Ramos (cell line): ENCODE measurements at regions not wholly inside any gene's neighbourhood (a gene's known extent, or its start where the extent isn't known, plus 50 kb on each side); places are given as distances from the start of the nearest gene placed in this dataset.
"Not testable (repeated sequence)": the region's sequence is repeated elsewhere in the genome, so short reads cannot be mapped to it uniquely, and the experiment has no call there.

ENCODE experiments used
- in situ Hi-C: fragments of 300-500 bp; cut with MboI; formaldehyde crosslinking; loops from one replicate; pipeline ENCODE4 v1.14.3; 2022; ENCODE audit warnings: low sequenced_read_pairs; ENCODE audit not compliant: unreplicated experiment

DNA sequence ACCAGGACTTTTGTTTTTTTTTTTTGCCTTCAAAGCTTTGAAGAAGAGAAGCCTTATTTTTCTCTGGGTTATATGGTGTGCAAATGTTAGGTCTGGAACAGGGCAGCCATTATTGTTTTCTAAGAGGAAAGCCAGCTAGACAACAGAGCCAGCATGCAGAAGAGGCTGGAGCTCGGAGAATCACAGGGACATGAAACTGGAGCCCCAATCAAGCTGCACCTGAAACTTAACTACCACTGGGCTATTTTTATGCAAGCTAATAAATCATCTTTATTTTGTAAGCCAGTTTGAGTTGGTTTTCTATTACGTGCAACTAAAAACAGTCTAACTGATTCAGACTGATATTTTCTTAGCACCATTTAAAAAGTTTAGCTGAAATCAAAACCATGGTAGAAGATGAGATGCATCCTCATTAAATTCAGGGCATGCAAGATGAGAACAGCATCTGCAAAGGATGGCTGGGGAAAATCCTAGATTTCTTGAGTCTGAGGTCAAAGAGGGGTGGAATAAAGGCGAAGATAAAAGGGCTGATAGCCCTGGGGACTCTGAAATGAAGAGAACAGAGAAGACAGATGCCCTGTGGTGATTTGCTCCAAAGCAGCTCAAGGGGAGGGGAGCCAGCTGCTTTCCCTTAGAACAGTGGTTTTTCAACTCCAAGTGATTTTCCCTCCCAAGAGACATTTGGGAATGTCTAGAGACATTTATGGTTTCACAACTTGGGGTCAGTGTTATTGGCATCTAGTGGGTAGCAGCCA is 177.1 kb upstream of the WSCD1 start:
- in situ Hi-C loops: no loop called here

DNA sequence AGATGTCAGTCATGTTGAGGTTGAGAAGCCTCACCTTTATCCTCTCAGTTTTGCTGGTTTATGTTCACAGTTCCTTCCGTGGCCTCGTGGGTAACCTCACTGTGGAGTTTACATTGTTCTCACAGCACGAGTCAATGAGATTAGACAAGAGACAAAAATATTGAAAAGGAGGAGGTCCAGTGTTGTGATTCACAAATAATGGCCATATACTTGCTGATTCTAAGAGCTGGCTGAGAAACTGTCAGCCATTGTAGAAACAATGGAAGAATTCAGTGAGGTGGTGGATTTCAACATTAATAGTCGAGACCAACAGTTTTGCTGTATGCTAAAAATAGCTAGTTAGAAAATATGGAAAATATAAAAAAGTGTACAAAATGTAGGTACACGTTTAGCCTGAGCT is 176.4 kb upstream of the WSCD1 start:
- in situ Hi-C loops: no loop called here

DNA sequence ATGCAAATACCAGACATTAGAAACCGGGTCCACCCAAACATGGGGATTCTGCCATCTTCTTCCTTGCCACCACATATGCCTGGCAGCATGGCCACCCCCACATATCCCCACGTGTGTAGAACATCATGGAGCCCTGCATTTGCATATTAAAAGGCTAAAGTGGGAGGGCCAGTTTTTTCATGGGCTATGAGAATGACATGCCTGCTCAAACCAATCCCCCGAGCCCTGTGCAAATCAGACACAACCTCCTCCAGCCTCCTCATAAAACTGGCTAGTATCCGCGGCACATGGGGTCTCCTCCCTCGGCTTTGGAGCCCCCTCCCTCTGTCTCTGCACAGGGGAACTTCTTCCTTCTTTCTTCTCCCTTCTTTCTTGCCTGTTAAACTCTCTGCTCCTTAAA is 174.9 kb upstream of the WSCD1 start:
- in situ Hi-C loops: no loop called here

DNA sequence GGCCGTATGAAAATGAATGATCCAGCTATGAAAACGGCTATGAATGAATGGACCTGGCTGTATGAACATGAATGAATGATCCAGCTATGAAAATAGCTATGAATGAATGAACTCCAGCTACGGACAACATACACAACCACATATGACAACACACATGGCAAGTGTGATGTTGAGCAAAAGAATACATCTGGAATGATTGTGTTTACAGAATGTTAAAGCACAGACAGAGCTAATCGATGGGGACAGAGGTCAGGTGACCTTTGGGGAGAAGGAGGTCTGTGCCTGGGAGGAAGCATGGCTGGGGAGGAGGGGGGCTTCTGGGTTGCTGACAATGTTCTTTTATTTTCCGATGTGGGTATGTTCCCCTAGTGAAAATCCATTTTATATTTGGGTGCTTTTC is 174.0 kb upstream of the WSCD1 start:
- in situ Hi-C loops: no loop called here

DNA sequence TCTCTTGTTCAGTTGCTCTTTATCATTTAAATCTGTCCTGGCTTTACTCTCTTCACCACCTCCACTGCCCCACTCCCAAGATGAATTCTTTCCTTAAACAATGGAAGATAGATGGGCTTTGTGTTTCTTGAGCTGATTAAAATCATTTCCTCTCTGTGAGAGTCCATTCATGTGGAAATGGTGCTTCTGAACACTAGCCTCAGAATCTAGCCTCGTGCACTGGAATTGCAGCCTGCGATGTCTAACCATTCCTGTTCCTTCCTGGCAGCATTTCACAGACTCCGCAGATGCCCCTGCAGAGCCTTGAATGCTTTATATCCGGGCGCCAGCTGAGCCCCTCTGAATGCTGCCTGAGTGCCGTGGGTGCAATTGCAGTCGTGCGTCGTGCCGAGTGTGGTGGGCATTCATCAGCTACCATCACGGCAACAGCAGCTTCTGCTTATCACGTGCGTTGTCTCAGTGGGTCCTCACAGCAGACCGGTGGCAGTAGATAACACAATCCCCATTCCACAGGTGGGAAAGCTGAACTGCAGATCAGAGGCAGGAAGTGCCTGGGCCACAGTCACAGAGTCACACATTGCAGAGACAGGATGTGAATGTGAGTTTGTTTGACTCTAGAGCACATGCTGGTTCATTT is 172.8 kb upstream of the WSCD1 start:
- in situ Hi-C loops: no loop called here

DNA sequence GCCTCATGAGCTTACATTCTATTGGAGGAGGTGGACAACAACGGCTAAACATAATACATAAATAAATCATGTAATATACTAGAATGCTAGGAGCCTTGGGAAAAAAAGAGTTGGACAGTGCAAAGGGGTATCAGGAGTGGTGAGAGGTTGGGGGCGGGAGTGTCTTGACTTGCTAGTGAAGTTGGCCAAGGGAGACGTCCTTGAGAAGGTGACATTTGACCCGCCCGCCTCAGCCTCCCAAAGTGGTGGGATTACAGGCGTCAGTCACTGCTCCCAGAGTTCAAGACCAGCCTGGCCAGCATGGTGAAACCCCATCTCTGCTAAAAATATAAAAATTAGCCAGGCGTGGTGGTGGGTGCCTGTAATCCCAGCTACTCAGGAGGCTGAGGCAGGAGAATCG is 172.2 kb upstream of the WSCD1 start:
- in situ Hi-C loops: not testable (repeated sequence)

DNA sequence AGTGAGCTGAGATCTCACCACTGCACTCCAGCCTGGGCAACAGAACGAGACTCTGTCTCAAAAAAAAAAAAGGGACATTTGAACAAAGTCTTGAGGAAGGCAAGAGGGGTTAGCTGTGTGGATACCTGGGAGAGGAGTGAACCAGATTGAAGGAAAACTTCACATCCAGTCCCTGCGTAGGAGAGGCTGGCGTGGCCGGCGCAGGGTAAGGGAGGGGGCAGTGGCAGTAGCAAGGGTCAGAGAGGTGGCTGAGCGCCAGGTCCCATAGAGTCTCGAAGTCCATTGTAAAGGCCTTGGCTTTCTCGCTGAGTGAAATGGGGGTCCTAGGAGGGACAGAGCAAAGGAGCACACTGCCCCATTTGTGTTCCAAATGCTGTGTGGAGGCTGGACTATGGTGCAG is 171.8 kb upstream of the WSCD1 start:
- in situ Hi-C loops: no loop called here

DNA sequence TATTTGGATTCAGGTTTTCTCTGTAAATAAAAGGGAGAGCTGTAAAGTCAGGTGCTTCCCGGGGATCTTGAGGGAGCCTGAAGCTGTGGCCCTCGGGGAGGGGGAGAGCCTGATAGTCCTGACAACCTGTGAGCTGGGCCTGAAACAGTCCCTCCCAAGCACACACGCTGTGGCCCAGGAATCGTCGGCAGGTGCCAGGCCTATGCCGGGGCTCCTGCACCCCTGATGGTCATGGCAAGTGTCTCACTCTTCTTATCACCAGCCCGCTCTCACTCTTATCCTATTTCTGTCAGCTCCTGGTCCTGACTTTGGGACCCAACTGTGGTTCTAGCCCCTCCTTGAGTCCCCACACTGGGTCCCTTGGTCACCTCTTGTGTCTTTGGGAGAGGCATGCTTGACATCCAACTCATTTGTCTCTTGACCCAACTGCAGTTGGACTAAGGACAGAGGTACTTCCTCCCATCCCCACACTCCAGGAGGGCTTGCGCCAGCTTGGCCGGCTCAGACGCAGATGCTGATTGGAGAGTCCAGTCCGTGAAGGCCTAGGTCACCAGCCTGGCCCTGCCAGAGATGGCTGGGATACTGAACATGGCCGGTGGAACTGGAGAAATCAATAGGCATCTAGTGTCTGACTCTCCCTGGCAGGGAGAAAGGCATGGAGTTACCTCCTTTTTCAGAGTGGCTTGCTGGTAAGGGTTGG is 170.5 kb upstream of the WSCD1 start:
- in situ Hi-C loops: no loop called here

DNA sequence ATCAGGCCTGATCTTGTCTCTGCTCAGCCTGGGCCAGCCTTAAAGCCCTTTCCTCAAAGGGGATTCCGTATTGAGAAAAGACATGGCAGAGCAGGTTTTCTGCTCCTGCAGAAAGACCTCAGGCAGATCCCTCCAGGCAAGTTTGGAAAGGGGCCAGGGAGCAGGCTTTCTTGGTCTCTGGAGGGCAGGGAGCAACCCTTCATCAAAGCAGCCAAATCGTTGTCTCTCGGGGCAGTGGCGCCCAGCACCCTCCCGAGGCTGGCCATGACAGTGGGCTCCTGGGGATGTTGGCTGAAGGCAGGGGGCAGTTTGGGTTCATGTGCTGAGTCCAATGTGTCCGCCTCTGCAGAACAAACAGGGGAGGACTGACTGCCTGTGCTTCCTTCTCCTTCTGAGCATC is 168.4 kb upstream of the WSCD1 start:
- in situ Hi-C loops: no loop called here

DNA sequence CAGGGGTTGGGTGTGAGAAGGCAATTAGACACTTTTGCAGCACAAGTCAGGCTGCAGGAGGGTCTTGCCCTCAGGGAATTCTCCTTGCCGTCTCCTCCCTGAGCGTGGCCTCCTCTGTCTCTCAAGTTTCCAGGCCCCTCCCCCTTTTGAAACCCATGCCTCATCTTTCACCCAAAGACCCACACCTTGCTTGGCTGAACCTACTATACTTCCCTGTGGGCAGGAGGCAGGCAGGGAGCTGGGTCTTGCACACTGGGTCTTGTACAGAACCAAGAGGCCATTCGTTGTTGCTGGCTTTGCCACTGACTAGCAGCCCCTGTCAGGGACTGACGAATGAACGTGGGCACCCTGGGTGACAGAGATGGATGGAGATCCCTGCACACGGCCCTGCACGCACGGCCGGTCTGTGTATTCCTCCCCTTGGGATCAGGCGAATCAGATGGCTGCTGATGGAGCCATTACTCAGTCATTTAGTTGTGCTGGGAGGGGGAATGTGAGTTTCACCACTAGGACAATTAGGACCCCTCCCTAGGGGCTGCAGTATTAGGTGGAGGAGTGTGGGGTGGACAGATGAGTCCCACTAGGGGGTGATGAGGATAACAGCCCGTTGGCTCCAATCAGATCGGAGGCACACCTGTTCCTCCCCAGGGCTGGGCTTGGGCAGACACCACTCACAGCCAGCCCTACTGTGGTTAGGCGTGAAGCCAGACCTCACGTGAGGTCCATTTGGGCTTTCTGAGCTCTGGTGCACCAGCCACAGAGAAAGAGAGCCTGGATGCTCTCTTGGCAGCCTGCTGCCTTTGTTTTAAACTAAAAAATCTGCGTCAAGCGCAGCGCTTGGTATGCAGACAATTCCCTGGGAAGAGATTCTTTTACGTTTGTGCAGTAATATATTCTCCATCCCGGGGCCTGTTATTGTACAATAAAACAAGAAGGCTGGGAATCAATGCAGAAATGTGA is 167.7 kb upstream of the WSCD1 start:
- in situ Hi-C loops: no loop called here

DNA sequence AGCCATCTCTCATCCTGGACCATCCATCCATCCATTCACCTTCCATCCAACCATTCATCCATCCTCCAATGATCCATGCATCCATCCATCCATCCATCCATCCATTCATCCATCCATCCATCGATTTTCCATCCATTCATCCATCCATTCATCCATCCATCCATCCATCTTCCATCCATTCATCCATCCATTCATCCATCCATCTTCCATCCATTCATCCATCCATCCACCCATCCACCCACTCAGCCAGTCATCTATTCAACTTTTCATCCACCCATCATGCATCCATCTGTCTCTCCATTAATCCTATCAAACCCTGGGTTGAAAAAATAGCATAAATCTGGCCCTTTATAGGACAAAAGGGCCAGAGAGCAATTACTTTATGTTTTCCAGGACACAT is 158.3 kb upstream of the WSCD1 start:
- in situ Hi-C loops: no loop called here

DNA sequence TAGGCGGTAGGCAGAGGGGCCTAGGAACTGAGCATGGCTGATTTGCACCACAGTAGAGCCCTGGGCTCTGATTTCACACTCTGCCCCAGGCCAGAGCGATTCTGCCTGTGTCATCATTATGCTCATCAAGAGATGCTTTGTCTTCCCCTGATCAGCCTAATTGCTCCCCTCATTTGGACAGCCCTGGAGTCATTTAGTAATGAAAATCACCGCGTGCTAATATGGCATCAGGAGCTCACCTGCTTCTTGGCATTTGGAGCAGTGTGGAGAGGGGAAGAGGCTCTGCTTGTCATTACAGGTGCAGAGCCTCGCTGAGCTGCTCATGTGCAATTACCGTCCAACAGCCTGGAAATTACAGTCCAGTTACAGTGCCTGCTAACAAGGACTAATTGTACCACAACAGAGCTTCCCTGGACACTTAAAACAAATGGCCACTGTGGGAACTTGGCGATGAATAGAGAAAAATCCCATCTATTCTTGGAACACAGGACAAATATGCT is 157.1 kb upstream of the WSCD1 start:
- in situ Hi-C loops: no loop called here

DNA sequence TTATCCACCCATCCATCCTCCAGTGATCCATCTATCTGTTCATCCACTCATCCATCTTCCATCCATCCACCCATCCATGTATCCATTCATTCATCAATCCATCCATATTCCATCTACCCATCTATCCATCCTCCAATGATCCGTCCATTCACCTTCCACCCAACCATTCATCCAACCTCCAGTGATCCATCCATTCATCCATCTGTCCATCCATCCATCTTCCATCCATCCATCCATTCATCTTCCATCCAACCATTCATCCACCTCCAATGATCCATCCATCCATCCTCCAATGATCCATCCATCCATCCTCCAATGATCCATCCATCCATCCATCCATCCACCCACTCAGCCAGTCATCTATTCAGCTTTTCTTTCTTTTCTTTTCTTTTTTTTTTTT is 156.5 kb upstream of the WSCD1 start:
- in situ Hi-C loops: no loop called here

DNA sequence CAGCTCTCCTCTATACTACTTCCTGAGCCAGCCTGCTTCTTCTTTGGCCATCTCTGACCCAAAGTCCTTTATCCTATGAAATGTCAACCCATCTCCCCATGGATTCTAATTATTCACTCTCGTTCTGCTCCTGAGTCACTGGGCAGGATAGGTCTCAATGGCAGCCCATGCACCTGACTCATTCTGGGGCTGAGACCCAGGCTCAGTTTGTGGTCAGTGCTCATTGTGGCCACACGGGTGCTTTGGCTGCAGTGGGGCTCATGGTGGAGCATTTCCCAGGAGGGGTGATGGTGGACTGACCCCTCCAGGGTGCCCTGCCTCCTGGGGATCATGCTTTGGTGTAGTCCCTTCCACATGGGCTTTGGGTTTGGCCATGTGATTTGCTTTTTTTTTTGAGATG is 154.8 kb upstream of the WSCD1 start:
- in situ Hi-C loops: no loop called here

DNA sequence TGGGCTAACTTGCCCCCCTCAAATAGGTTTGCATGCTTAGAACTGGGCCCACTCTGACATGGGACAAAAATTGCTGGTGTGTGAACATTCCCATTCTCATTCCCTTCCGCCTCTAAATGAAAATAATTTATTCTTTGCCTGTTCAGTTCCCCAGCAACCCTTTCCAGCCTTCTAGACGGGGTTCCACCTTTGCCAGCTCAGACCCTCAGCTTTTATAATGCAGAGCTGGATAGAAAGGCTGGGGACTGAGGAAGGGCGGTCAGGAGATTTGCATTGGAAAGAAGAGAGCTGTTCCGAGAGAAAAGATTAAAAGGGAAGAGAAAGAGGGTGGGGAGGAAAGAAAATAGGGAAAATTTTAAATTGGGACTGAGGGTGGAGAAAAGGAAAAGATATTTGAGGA is 151.1 kb upstream of the WSCD1 start:
- in situ Hi-C loops: no loop called here

DNA sequence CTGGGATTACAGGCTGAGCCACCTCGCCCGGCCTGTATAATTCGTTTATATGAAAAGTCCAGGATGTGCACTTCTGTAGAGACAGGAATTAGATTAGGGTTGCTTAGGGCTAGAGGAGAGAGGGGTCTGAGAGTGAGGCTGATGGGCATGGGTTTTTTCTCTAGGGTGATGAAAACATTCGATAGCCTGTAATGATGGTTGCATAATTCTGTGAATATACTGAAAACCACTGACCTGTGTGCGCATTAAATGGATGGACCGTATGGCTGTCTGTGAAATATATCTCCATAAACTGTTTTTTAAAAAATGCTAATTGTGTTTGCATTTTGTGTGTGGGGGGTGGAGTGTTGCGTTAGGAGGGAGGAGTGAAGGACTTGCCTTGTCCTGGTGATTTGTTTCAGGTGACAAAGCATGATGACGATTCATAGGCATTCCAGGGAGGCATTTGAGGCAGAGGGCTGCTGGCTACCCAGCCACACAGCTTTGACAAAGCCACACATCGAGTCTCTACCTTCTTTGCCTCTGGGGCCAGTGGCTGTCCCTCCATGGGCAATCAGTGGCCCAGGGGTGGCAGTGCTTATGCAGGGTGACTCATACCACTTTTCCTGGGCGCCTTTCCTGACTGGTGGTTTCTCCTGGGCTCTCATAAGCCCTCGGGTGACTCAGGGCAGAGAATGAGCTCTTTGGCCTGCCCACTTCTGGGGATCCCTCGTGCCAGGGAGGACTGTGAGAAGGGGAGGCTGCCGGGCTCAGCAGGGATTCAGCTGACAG is 148.5 kb upstream of the WSCD1 start:
- in situ Hi-C loops: no loop called here

DNA sequence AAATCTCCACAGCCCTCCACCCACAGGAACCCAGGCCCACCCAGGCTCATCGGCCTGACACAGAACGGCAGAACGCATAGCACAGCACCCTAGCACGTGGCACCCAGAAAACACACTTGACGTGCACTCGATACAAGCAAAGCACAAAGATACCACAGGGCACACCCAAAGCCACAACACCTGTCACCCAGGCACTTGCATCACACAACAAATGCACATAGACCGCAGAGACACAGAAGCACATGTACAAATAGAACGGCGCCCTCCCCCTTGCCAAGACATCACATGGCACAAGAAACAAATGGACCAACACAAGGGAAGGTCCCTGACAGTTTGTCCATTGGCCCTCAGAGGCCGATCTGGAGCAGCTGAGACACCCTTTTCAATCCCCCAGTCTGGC is 147.7 kb upstream of the WSCD1 start:
- in situ Hi-C loops: no loop called here

DNA sequence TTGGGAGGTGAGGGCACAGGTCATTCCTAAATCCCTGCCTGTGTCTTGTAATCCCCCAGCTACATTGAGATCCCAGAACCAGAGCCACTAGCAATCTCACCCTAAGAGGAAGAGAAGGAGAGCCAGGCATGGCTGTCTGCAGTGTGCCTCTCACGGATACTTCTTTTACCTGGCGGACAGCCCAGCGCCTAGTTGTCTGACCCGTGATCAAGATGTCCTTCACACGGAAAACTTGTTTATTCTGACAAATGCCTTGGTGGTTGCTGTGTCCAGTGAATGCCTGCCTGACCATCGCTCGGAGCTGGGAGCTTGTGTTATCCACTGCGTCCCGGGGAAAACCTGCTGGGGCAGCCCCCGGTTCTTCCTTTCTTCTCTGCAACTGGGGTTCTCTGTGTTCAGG is 140.5 kb upstream of the WSCD1 start:
- in situ Hi-C loops: no loop called here

DNA sequence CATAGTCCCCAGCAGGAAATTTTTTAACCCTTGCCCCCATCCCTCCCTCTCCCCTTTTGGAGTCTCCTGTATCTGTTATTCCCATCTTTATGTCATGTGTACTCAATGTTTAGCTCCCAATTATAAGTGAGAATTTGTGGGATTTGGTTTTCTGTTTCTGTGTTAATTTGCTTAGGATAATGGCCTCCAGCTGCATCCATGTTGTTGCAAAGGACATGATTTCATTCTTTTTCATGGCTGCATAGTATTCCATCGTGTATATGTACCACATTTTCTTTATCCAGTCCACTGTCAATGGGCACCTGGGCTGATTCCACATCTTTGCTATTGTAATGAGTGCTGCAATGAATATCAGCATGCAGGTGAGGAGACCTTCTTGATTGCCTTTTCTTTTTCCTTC is 139.6 kb upstream of the WSCD1 start:
- in situ Hi-C loops: not testable (repeated sequence)

DNA sequence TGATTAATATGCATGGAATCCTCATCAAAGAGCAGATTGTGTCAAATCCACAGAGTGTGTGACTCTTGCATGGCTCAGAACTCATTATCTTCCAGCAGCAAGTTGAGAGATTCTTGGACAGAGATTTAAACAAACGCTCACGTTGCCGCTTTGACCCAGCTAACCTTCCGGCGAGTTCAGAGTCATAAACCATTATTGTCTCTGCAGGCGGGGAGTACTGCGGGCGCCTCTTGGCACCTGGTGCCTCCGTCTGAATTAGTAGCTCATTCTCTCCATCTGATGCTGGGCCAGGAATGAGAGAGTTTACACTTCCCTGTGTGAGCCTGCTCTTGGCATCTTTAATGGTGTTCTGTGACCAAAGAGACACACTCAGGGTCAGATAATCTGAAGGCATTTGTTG is 138.6 kb upstream of the WSCD1 start:
- in situ Hi-C loops: no loop called here
